PC-9 (cell line): ENCODE measurements at regions not wholly inside any gene's neighbourhood (a gene's known extent, or its start where the extent isn't known, plus 50 kb on each side); places are given as distances from the start of the nearest gene placed in this dataset.

Experiments used
- EZH2 ChIP-seq: fragments of 200-600 bp; sonication (generic); IDR thresholded peaks from 2 replicates; pipeline ENCODE4 v1.8.0; 2017; ENCODE audit warnings: antibody characterized with exemption, low read depth
- TF ChIP-seq, protein P1 (sequence below): fragments of 200-600 bp; sonication (generic); conservative IDR thresholded peaks from 2 replicates; pipeline ENCODE4 v1.6.1; 2017; ENCODE audit warnings: mixed run types, antibody characterized with exemption, mild to moderate bottlenecking, moderate library complexity

DNA sequence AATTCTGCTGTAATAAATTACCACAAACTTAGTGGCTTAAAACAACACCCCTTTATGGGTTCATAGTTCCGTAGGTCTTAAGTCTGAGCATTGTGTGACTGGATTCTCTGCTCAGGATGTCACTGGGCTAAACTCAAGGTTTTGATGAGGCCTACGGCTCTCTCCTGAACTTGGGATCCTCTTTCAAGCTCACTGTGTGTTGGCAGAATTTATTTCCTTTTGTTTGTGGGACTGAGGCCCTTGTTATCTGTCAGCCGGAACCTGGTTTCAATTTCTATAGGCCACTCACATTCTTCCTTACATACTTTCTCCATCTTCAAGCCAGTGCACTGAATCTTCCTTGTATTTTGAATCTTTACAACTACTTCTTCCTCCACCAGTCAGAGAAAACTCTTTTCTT, 290.2 kb downstream of the AKAIN1 start:
- TF ChIP-seq, protein P1, sequence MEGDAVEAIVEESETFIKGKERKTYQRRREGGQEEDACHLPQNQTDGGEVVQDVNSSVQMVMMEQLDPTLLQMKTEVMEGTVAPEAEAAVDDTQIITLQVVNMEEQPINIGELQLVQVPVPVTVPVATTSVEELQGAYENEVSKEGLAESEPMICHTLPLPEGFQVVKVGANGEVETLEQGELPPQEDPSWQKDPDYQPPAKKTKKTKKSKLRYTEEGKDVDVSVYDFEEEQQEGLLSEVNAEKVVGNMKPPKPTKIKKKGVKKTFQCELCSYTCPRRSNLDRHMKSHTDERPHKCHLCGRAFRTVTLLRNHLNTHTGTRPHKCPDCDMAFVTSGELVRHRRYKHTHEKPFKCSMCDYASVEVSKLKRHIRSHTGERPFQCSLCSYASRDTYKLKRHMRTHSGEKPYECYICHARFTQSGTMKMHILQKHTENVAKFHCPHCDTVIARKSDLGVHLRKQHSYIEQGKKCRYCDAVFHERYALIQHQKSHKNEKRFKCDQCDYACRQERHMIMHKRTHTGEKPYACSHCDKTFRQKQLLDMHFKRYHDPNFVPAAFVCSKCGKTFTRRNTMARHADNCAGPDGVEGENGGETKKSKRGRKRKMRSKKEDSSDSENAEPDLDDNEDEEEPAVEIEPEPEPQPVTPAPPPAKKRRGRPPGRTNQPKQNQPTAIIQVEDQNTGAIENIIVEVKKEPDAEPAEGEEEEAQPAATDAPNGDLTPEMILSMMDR: no peak
- TF ChIP-seq EZH2: no peak
